ENCODE measurements at regions not wholly inside any gene's neighbourhood (a gene's known extent, or its start where the extent isn't known, plus 50 kb on each side); places are given as distances from the start of the nearest gene placed in this dataset.

GRCh38 chr5:96075579-96076289, 114.1 kb upstream of the ELL2 start:
- TF ChIP-seq YY1 (IDR thresholded peaks at IDR 0.05; ENCODE audit: insufficient read depth, insufficient read length): no peak
- no peak for TF ChIP-seq SUZ12 (IDR thresholded peaks at IDR 0.05; ENCODE audit: extremely low read depth, insufficient read depth, insufficient read length)
- no peak for TF ChIP-seq ZNF274 (IDR thresholded peaks at IDR 0.05; ENCODE audit: low read depth, low read length)
